ENCODE measurements at regions not wholly inside any gene's neighbourhood (a gene's known extent, or its start where the extent isn't known, plus 50 kb on each side); places are given as distances from the start of the nearest gene placed in this dataset.

DNA sequence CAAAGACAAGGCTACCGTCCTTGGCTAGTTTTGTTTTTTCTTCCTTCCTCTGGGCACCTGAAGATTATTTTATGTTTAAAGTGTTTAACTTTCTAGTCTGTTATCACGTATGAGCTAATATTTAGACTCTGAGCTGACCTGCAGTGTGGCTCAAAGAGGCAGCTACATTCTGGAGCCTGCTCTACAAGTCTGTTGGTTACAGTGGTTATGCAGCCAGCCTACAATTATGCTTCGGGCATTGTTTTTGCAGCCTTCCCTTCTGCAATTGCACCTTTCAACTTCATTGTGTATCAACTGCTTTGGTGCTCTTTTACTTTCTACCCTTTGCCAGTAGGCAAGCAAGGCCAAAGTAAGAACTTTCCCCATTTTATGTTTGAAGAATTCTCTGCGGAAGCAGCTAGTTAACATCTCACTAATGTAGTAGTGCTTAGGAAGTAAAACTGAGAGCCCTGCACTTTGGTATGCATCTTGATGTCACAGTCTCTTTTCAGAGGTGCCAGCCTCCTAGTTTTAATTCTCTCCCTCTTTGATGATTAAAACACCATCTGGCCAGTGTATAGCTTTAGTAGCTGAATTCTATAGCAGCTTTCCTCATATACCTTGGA, 322.1 kb downstream of the FAM170A start:
- Histone ChIP-seq H4K20me1 (replicated peaks; ENCODE audit: control insufficient read depth, insufficient read depth, low read length) (no peaks in the 10 kb centered on the region), H3K79me2 (ENCODE audit: control insufficient read depth, insufficient read depth, low read length) (no peaks in the 10 kb centered on the region), H2AFZ (ENCODE audit: low read depth, low read length) (no peak overlapping the region), H3K9me3 (replicated peaks; ENCODE audit: control insufficient read depth, insufficient read depth, low read depth, low read length) (0 out of 2 replicates have a peak, but pooled peaks cover 2% of the 10 kb centered on the region), H3K36me3 (ENCODE audit: control insufficient read depth, insufficient read depth, low read length) (no peaks in the 10 kb centered on the region), H3K4me1 (replicated peaks in 1 of 2; ENCODE audit: control insufficient read depth in 2 of 2, insufficient read depth in 2 of 2, low read length in 2 of 2) (no peaks in the 10 kb centered on the region), H3K4me3 (no peak overlapping the region), H3K4me2 (ENCODE audit: insufficient read depth, low read length) (no peak overlapping the region), H3K9me1 (ENCODE audit: control insufficient read depth, insufficient read depth, low read length) (no peaks in the 10 kb centered on the region), H3K27ac (ENCODE audit: extremely low read depth, low read depth, low read length) (no peak overlapping the region), H3K27me3 (ENCODE audit: control insufficient read depth in 2 of 2, insufficient read depth in 2 of 2, low read length in 2 of 2) (no peaks in the 10 kb centered on the region), H3K9ac (ENCODE audit: insufficient read depth in 1 of 2, low read depth in 2 of 2, low read length in 2 of 2) (no peak overlapping the region)
- no peak for ATAC-seq
- WGBS (ENCODE audit: insufficient coverage, low coverage, missing lambda C conversion rate) = 4% methylated on average over 4 of the region's 4 CpGs
- no TSS peak for BruUV-seq (replicated peaks)
- in situ Hi-C loops (cut with MboI) (no loop called here), intact Hi-C loops (cut with micrococcal nuclease) (no loop called here)
- no peak for DNase-seq (ENCODE audit: extremely low read depth in 1 of 4, low spot score in 3 of 4)
- CTCF ChIA-PET (ENCODE audit: low intra/inter-chr PET ratio) = no interaction called here
- FAIRE-seq = no peak
- POLR2A ChIA-PET = no interaction called here
- TF ChIP-seq, protein P1, sequence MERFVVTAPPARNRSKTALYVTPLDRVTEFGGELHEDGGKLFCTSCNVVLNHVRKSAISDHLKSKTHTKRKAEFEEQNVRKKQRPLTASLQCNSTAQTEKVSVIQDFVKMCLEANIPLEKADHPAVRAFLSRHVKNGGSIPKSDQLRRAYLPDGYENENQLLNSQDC (CRISPR knock-in tag; IDR thresholded peaks at IDR 0.05) = no peak
- TF ChIP-seq, protein P2, sequence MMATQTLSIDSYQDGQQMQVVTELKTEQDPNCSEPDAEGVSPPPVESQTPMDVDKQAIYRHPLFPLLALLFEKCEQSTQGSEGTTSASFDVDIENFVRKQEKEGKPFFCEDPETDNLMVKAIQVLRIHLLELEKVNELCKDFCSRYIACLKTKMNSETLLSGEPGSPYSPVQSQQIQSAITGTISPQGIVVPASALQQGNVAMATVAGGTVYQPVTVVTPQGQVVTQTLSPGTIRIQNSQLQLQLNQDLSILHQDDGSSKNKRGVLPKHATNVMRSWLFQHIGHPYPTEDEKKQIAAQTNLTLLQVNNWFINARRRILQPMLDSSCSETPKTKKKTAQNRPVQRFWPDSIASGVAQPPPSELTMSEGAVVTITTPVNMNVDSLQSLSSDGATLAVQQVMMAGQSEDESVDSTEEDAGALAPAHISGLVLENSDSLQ (IDR thresholded peaks at IDR 0.05) = no peak
- TF ChIP-seq JUN (IDR thresholded peaks at IDR 0.05; ENCODE audit: borderline replicate concordance, low read depth, low read length) (no peak), JUN (CRISPR knock-in tag; IDR thresholded peaks at IDR 0.05; ENCODE audit: borderline replicate concordance) (no peak), ZNF778 (CRISPR knock-in tag; IDR thresholded peaks at IDR 0.05) (no peak), ZBED1 (IDR thresholded peaks at IDR 0.05) (no peak), GTF2F1 (IDR thresholded peaks at IDR 0.05; ENCODE audit: low read depth, low read length) (no peak), TCF7L2 (IDR thresholded peaks at IDR 0.05; ENCODE audit: low read depth, low read length) (no peak), ZNF583 (CRISPR knock-in tag; IDR thresholded peaks at IDR 0.05) (no peak), FOS (IDR thresholded peaks at IDR 0.05; ENCODE audit: extremely low read depth, insufficient read length) (no peak), TCF3 (CRISPR knock-in tag; IDR thresholded peaks at IDR 0.05) (no peak), TEAD2 (tag; IDR thresholded peaks at IDR 0.05) (no peak), RBM17 (IDR thresholded peaks at IDR 0.05; ENCODE audit: borderline replicate concordance, low read depth, low read length) (no peak), BHLHE40 (IDR thresholded peaks at IDR 0.05; ENCODE audit: low read length) (no peak)
- TF ChIP-seq, protein P3, sequence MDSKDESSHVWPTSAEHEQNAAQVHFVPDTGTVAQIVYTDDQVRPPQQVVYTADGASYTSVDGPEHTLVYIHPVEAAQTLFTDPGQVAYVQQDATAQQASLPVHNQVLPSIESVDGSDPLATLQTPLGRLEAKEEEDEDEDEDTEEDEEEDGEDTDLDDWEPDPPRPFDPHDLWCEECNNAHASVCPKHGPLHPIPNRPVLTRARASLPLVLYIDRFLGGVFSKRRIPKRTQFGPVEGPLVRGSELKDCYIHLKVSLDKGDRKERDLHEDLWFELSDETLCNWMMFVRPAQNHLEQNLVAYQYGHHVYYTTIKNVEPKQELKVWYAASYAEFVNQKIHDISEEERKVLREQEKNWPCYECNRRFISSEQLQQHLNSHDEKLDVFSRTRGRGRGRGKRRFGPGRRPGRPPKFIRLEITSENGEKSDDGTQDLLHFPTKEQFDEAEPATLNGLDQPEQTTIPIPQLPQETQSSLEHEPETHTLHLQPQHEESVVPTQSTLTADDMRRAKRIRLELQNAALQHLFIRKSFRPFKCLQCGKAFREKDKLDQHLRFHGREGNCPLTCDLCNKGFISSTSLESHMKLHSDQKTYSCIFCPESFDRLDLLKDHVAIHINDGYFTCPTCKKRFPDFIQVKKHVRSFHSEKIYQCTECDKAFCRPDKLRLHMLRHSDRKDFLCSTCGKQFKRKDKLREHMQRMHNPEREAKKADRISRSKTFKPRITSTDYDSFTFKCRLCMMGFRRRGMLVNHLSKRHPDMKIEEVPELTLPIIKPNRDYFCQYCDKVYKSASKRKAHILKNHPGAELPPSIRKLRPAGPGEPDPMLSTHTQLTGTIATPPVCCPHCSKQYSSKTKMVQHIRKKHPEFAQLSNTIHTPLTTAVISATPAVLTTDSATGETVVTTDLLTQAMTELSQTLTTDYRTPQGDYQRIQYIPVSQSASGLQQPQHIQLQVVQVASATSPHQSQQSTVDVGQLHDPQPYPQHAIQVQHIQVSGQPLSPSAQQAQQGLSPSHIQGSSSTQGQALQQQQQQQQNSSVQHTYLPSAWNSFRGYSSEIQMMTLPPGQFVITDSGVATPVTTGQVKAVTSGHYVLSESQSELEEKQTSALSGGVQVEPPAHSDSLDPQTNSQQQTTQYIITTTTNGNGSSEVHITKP (IDR thresholded peaks at IDR 0.05; ENCODE audit: partially characterized antibody) = no peak
- TF ChIP-seq, protein P4, sequence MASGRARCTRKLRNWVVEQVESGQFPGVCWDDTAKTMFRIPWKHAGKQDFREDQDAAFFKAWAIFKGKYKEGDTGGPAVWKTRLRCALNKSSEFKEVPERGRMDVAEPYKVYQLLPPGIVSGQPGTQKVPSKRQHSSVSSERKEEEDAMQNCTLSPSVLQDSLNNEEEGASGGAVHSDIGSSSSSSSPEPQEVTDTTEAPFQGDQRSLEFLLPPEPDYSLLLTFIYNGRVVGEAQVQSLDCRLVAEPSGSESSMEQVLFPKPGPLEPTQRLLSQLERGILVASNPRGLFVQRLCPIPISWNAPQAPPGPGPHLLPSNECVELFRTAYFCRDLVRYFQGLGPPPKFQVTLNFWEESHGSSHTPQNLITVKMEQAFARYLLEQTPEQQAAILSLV (tag; IDR thresholded peaks at IDR 0.05) = no peak
- TF ChIP-seq, protein P5, sequence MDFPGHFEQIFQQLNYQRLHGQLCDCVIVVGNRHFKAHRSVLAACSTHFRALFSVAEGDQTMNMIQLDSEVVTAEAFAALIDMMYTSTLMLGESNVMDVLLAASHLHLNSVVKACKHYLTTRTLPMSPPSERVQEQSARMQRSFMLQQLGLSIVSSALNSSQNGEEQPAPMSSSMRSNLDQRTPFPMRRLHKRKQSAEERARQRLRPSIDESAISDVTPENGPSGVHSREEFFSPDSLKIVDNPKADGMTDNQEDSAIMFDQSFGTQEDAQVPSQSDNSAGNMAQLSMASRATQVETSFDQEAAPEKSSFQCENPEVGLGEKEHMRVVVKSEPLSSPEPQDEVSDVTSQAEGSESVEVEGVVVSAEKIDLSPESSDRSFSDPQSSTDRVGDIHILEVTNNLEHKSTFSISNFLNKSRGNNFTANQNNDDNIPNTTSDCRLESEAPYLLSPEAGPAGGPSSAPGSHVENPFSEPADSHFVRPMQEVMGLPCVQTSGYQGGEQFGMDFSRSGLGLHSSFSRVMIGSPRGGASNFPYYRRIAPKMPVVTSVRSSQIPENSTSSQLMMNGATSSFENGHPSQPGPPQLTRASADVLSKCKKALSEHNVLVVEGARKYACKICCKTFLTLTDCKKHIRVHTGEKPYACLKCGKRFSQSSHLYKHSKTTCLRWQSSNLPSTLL (IDR thresholded peaks at IDR 0.05) = no peak

Measured in K562 (cell line).